Glomerular endothelial cell (primary cell): ENCODE measurements at regions not wholly inside any gene's neighbourhood (a gene's known extent, or its start where the extent isn't known, plus 50 kb on each side); places are given as distances from the start of the nearest gene placed in this dataset.
"Not testable (repeated sequence)": the region's sequence is repeated elsewhere in the genome, so short reads cannot be mapped to it uniquely, and the experiment has no call there.

Source experiments
- DNase-seq: peaks from one replicate; pipeline ENCODE4 v3.0.0-alpha.2; 2011; ENCODE audit warnings: low read depth, low spot score; ENCODE audit errors: extremely low read depth

- DNase-seq: no peak
Measured at GRCh38 chr4:31687717-31688342, 967.7 kb downstream of the PCDH7 start.

- DNase-seq: no peak
Measured at GRCh38 chr4:31692399-31692940, 972.3 kb downstream of the PCDH7 start.

- DNase-seq: no peak
Measured at GRCh38 chr4:31701256-31701655, 981.1 kb downstream of the PCDH7 start.

- DNase-seq: no peak
Measured at GRCh38 chr4:31702326-31702725, 982.2 kb downstream of the PCDH7 start.

GRCh38 chr4:31714238-31714637, 994.1 kb downstream of the PCDH7 start:
- no peak for DNase-seq

GRCh38 chr4:31715302-31715701, 995.1 kb downstream of the PCDH7 start:
- DNase-seq: no peak

GRCh38 chr4:31727030-31727429, 1006.9 kb downstream of the PCDH7 start:
- DNase-seq: no peak

GRCh38 chr4:31735004-31735403, 1014.8 kb downstream of the PCDH7 start:
- DNase-seq: no peak

- DNase-seq: no peak
Measured at GRCh38 chr4:31737419-31737818, 1017.2 kb downstream of the PCDH7 start.

- no peak for DNase-seq
Measured at GRCh38 chr4:31741326-31741725, 1021.2 kb downstream of the PCDH7 start.

- no peak for DNase-seq
Measured at GRCh38 chr4:31748382-31748781, 1028.2 kb downstream of the PCDH7 start.

GRCh38 chr4:31750581-31750980, 1030.4 kb downstream of the PCDH7 start:
- DNase-seq: not testable (repeated sequence)

- no peak for DNase-seq
Measured at GRCh38 chr4:31755751-31756150, 1035.6 kb downstream of the PCDH7 start.

- no peak for DNase-seq
Measured at GRCh38 chr4:31768756-31769155, 1048.6 kb downstream of the PCDH7 start.

GRCh38 chr4:31783311-31783710, 1063.1 kb downstream of the PCDH7 start:
- DNase-seq: no peak

GRCh38 chr4:31784558-31784957, 1064.4 kb downstream of the PCDH7 start:
- DNase-seq: no peak

- DNase-seq: no peak
Measured at GRCh38 chr4:31787701-31788100, 1067.5 kb downstream of the PCDH7 start.

- no peak for DNase-seq
Measured at GRCh38 chr4:31788676-31789075, 1068.5 kb downstream of the PCDH7 start.

GRCh38 chr4:31791666-31792065, 1071.5 kb downstream of the PCDH7 start:
- DNase-seq: no peak

GRCh38 chr4:31793907-31794306, 1073.7 kb downstream of the PCDH7 start:
- DNase-seq: no peak

GRCh38 chr4:31797052-31797451, 1076.9 kb downstream of the PCDH7 start:
- DNase-seq: not testable (repeated sequence)

- no peak for DNase-seq
Measured at GRCh38 chr4:31803526-31804195, 1083.5 kb downstream of the PCDH7 start.
